ENCODE measurements at regions not wholly inside any gene's neighbourhood (a gene's known extent, or its start where the extent isn't known, plus 50 kb on each side); places are given as distances from the start of the nearest gene placed in this dataset.

GRCh38 chr1:38376577-38376976 is 330.0 kb upstream of the POU3F1 start:
- ATAC-seq, result no peak

GRCh38 chr1:38375035-38375434 is 328.4 kb upstream of the POU3F1 start:
- ATAC-seq, result no peak

- no peak for ATAC-seq
Measured at GRCh38 chr1:38371505-38371844, 324.9 kb upstream of the POU3F1 start.

GRCh38 chr1:38370716-38371504 is 324.3 kb upstream of the POU3F1 start:
- no peak for ATAC-seq

GRCh38 chr1:38365242-38365641 is 318.6 kb upstream of the POU3F1 start:
- no peak for ATAC-seq

GRCh38 chr1:38361566-38361965 is 315.0 kb upstream of the POU3F1 start:
- ATAC-seq, result no peak

- no peak for ATAC-seq
Measured at GRCh38 chr1:38360807-38361206, 314.2 kb upstream of the POU3F1 start.

GRCh38 chr1:38353956-38354355 is 307.4 kb upstream of the POU3F1 start:
- ATAC-seq, result no peak

- ATAC-seq, result no peak
Measured at GRCh38 chr1:38352869-38353268, 306.3 kb upstream of the POU3F1 start.

GRCh38 chr1:38347446-38348175 is 301.0 kb upstream of the POU3F1 start:
- no peak for ATAC-seq

GRCh38 chr1:38344716-38345115 is 298.1 kb upstream of the POU3F1 start:
- no peak for ATAC-seq

GRCh38 chr1:38341694-38342093 is 295.1 kb upstream of the POU3F1 start:
- ATAC-seq, result no peak

GRCh38 chr1:38340409-38340808 is 293.8 kb upstream of the POU3F1 start:
- ATAC-seq, result no peak

- no peak for ATAC-seq
Measured at GRCh38 chr1:38337711-38338110, 291.1 kb upstream of the POU3F1 start.

- ATAC-seq, result no peak
Measured at GRCh38 chr1:38336961-38337360, 290.4 kb upstream of the POU3F1 start.

- ATAC-seq, result no peak
Measured at GRCh38 chr1:38336301-38336923, 289.8 kb upstream of the POU3F1 start.

GRCh38 chr1:38334930-38335592 is 288.5 kb upstream of the POU3F1 start:
- ATAC-seq, result no peak

- ATAC-seq, result no peak
Measured at GRCh38 chr1:38332649-38333310, 286.2 kb upstream of the POU3F1 start.

- ATAC-seq, result no peak
Measured at GRCh38 chr1:38331496-38332210, 285.1 kb upstream of the POU3F1 start.

GRCh38 chr1:38330799-38331198 is 284.2 kb upstream of the POU3F1 start:
- no peak for ATAC-seq

- no peak for ATAC-seq
Measured at GRCh38 chr1:38329644-38330043, 283.1 kb upstream of the POU3F1 start.
